GM19043 (cell line): ENCODE measurements at regions not wholly inside any gene's neighbourhood (a gene's known extent, or its start where the extent isn't known, plus 50 kb on each side); places are given as distances from the start of the nearest gene placed in this dataset.
"Not testable (repeated sequence)": the region's sequence is repeated elsewhere in the genome, so short reads cannot be mapped to it uniquely, and the experiment has no call there.

Source experiments
- ATAC-seq: cut with Tn5 transposase; IDR thresholded peaks from one replicate; pipeline ENCODE4 v1.9.1; 2021; ENCODE audit warnings: low read depth; ENCODE audit not compliant: unreplicated experiment

DNA sequence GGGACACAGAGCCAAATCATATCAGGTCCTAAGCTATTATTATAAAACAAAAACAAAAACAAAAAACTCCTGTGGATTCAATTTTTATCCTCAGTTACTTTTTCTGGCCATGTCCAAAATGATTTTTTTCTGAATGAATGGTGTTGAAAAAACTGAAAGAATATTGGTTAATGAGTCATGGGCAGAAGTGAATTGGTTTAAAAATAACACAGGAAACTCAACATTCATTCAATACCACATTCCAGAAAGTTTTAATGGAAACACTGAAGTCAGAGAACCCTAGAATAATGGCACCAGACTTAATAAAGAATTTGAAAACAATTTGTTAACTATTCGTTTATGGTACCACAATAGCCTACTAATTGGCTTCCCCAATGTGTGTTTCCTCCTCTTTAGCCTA is 102.4 kb upstream of the CDH9 start:
- ATAC-seq = no peak

DNA sequence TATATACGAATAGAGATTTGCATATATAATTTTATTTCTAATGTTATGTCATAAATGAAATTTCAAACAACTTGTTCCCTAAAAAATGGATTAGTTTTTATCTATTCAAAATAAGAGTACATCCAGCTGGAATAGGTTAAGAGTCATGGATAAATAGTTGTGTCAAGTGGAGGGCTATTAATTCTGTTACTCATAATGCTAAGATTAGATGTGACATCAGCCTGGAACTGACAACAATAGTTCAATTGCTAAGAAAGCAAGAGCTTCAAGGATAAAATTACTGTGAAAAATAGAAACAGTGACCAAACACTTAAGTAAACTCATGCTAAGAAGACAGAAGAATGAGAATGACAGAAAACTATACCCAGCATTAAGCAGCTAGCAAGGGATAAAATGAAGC is 92.2 kb upstream of the CDH9 start:
- no peak for ATAC-seq

DNA sequence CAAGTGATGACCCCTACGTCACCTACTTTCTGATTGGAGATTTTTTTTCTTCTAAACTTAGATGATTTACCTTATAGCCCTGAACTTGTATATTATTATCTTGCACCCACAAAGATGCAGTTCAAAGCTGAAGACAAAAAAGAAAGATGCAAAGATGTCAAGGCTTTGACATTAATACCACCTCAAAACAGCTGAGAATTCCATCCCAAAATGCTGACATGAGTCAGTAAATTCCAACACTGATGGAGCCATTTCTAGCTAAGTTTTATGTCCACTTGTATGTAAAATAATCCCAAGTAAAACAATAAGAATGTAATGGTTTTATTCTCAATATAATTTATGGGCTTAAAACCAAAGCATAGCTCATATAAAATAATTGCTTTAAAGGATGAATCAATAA is 91.5 kb upstream of the CDH9 start:
- no peak for ATAC-seq

DNA sequence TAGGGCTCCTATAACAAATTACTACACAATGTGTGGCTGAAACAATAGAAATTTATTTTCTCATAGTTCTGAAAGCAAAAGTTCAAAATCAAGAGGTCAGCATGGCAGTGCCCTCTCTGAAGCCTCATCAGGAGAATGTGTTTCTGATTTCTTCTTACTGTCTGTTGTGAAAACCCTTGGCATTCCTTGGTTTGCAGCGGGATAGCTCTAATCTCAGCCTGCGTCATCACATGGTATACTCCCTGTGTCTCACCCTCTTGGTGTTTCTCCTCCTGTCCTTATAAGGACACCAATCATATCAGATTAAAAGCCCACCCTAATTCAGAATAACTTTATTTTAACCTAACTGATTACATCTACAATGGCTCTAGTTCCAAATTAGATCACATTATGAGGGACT is 87.5 kb upstream of the CDH9 start:
- no peak for ATAC-seq

DNA sequence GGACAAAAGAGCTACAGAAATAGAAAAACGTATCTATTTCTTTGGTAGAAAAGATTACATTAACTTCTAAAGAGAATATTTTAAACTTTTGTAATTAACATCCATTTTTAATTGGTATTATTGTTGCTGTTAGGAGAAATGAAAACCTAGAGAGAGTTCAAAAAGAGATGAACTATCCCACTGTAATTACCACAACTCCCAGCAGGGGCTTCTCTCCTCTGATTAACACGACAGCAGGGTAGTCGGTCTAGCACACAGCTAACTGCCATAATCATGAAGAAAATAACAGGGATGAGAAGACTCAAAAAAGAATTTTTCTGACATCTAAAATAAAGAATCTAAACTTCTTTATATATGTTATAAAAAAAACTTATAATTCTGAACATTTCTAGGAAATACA is 86.2 kb upstream of the CDH9 start:
- ATAC-seq = no peak

DNA sequence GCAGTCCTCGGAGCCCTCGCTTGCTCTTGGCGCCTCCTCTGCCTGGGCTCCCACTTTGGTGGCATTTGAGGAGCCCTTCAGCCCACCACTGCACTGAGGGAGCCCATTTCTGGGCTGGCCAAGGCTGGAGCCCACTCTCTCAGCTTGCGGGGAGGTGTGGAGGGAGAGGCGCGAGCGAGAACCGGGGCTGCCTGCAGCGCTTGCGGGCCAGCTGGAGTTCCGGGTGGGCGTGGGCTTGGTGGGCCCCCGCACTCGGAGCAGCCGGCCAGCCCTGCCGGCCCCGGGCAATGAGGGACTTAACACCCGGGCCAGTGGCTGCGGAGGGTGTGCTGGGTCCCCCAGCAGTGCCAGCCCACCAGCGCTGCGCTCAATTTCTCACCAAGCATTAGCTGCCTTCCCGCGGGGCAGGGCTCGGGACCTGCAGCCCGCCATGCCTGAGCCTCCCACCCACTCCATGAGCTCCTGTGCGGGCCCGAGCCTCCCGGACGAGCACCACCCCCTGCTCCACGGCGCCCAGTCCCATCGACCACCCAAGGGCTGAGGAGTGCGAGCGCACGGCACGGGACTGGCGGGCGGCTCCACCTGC is 81.4 kb upstream of the CDH9 start:
- not testable (repeated sequence) for ATAC-seq

DNA sequence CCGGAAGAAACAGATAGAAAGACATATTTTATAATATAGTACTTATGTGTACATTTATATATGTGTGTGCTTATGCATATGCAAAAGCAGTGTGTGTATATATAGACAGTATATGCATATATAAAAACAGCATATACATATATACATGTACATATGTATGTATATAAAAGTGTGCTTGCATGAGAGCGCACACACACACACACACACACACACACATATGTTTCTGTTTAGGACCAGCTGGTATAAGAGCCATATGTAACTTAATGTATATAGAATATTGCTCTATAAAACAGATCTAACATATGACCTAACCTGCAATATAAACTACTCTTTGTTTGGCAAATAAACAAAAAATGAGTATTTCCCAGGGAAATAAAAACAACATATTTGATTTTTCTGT is 65.1 kb upstream of the CDH9 start:
- no peak for ATAC-seq

DNA sequence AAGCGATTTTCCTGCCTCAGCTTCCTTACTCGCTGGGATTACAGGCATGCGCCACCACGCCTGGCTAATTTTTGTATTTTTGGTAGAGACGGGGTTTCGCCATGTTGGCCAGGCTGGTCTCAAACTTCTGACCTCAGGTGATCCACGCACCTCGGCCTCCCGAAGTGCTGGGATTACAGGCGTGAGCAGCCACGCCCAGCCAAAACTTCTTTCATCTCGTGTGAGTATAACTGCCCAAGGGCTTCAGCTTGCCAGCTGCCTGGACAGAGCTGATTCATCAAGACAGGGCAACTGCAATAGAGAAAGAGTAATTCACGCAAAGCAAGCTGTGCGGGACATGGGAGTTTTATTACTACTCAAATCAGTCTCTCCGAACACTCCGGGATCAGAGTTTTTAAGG is 57.4 kb upstream of the CDH9 start:
- not testable (repeated sequence) for ATAC-seq

DNA sequence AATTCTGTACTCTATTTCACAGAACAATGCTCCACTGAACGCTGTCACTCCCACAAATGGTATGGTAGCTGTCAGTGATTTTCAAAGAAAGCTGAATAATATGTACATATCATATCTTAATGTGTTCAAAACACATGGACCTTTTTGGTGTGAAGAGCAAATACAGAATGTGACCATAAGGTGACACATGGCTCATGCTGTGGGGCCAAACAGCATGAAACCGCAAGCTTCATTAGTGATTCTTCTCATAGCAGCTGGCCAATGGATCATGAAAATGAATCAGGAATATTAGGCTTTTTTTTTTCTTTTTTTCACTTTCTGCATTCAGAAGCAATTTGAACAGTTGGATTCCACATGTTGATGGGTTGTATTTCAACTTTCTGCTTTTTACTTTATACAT is 54.9 kb upstream of the CDH9 start:
- no peak for ATAC-seq

DNA sequence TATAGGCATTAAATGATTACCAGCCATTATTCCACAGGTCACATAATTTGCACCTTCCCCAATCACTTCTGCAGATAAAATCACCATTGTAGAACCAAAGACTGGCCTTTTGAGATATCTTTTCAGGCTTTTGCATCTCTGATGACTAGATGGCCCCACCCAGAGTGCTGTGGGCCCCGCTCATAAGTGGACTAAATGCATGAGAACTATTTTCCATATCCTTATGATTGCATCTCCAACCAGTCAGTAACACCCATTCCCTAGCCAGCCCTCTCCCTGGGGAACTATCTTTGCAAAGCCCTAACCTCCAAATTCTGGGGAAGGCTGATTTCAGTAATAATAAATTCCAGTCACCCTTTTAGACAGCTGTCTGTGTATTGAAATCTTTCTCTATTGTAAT is 53.5 kb upstream of the CDH9 start:
- ATAC-seq = no peak

DNA sequence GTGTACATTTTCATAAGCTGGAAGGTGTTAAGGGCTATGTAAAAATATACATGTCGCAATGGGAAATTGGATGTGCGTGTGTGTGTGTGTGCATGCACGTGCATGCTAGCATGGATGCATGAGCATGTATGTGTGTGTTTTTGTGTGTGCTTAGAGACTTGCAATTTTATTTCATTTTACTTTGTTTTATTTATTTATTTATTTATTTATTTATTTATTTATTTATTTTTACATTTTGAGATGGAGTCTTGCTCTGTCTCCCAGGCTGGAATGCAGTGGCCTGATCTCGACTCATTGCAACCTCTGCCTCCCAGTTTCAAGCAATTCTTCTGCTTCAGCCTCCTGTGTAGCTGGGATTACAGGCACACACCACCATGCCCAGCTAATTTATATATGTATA is 50.4 kb upstream of the CDH9 start:
- ATAC-seq = not testable (repeated sequence)
